GM18505 (cell line): ENCODE measurements at regions not wholly inside any gene's neighbourhood (a gene's known extent, or its start where the extent isn't known, plus 50 kb on each side); places are given as distances from the start of the nearest gene placed in this dataset.

ENCODE experiments used
- ATAC-seq: cut with Tn5 transposase; IDR thresholded peaks from one replicate; pipeline ENCODE4 v1.9.1; 2021; ENCODE audit not compliant: unreplicated experiment
- POLR2A ChIP-seq: IDR thresholded peaks from 4 replicates; pipeline ENCODE4 v1.6.1; 2011; ENCODE audit warnings: borderline replicate concordance; ENCODE audit not compliant: insufficient read depth, insufficient read length; ENCODE audit errors: extremely low read depth

DNA sequence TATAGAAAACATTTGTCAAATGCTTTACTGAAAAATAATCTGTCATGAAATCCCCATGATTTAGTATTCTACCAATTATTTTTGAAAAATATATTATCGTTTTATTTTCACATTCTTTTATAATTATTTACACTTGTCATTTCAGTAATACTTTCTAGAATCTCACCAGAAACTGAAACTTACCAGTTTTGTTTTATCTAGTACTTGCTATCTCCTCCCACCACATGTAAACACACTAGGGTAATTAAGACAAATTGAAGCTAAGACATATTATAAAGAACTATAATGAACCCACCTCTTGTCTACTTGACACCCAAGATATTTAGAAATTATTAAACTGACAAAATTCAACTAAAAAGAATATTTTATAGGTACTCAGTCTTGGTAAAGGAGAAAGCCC is 51.5 kb upstream of the GRM3 start:
- ATAC-seq = no peak
- TF ChIP-seq POLR2A = no peak

DNA sequence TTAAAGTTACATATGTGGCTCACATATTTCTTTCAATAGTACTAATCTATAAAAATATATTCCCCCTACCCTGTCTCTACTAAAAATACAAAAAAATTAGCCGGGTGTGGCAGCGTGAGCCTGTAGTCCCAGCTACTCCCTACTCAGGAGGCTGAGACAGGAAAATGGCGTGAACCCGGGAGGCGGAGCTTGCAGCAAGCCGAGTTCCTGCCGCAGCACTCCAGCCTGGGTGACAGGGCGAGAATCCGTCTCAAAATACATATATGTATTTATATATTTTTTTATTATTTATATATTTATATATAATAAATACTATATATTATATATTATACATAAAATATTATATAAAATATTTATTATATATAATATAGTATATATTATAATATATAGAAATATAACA is 69.7 kb upstream of the GRM3 start:
- ATAC-seq = no peak
- TF ChIP-seq POLR2A = no peak

DNA sequence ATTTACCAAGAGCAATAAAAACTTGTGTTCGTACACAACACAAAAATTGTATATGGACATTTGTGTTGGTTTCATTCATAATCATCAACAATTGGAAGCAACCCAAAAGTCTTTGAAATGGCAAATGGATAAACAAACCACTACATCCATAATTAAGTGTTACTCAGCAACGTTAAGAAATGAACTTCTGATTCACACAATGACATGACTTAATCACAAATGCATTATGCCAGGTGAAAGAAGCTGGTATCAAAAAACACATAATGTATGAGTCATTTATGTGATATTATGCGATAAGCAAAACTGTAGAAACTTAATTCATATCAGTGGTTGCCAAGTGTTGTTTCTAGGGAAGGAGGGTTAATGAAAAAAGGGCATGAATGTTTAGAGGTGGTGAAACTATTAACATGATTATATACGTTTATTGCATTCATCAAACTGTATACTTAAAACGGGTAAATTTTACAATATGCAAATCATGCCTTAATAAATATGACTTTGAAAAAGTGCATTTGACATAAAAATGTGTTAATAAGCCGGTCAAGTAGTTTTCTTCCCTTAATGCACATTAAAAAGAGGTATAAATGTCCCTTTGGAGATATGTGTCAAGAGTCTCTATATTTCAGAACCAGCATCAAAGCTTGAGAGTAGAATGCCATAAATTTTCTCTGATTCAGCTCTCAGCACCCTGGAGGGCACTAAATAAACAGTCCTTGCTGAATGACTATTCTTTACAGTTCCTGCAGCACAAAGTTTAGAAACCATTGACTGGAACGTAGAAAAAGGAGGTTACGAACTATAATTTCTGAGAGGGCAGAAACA is 84.8 kb upstream of the GRM3 start:
- TF ChIP-seq POLR2A = no peak
- ATAC-seq = no peak

- no peak for ATAC-seq
- TF ChIP-seq POLR2A = no peak
These were observed 109.1 kb upstream of the GRM3 start for GRCh38 chr7:86534641-86535040.

DNA sequence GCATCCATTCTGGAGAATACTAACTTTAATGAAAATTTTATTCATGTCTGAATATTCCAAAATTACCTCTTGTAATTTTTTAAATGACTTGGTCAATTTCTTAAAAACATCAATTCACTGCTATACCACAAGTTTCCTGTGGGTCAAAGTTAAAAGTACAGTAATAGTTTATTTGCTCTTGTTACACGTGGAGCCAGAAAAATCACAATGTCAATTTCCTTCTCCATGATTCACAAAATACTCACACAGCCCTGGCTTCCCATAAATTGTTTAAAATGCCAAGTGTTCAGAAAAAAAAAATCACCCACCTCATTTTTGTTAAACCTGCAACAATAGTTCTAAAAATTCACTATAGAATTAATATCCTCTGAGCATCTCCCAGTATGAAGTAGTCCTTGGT is 139.5 kb upstream of the GRM3 start:
- TF ChIP-seq POLR2A = no peak
- no peak for ATAC-seq

DNA sequence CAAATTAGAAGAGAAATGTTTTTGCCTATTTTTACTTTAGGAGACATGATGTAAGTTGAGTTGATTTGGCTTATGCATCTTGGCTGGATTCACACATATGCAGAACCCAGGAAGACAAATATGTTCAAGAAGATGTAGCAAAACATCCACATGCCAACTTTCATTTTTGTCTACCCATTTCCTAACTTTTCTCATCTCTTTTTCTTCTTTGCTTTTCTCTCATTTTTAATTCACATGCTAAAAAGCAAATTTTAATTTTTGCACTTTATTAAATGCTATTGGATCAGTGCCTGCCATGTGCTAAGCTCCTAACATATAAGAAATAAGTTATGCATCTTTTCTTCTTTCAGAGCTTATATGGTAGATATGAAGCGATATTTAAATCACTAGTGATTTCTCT is 143.7 kb upstream of the GRM3 start:
- no peak for TF ChIP-seq POLR2A
- no peak for ATAC-seq

GRCh38 chr7:86485827-86486226 is 157.9 kb upstream of the GRM3 start:
- no peak for ATAC-seq
- TF ChIP-seq POLR2A = no peak

DNA sequence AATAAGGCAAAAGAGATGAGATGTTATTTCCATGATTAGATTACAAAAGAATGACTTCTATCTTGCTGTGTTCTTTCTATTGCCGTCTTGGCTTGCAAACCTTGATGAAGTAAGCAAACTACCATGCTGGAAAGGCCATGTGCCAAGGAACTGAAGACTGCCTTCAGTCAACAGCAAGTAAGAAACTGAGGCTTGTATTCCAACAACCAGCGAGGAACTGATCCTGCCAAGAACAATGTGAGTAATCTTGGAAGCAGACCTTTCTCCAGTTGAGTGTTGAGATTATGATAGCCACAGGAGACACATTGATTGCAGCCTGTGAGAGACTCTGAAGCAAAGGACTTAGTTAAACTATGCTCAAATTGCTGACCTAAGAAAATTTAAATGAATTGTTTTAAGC is 164.6 kb upstream of the GRM3 start:
- TF ChIP-seq POLR2A = no peak
- no peak for ATAC-seq

DNA sequence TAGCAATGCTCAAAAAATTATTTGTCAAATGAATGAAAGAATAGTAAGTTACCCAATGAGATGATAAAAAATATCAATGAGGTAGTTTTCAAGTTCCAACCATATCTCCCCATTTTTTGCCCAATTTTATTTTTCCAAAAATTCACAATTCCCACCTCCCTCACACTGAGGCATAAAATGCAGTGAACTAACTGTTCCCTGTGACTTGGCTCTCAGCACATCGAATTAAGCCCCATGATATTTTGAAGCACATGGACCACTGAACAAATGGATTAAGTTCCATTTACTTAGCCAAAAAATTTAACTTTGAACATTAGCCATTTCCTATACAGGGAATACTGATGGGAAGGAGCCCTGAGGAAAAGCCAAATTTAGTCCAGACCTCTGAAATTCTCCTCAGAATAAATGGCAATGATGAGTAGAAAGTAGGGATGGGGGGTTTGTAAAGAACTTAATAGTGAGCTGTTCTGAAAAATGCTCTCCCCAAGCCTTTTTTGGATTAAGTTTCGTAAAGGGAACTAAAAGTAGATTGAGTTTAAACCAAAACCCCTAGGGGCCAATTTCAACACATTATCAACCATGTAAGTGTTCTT is 166.3 kb upstream of the GRM3 start:
- ATAC-seq = no peak
- TF ChIP-seq POLR2A = no peak

DNA sequence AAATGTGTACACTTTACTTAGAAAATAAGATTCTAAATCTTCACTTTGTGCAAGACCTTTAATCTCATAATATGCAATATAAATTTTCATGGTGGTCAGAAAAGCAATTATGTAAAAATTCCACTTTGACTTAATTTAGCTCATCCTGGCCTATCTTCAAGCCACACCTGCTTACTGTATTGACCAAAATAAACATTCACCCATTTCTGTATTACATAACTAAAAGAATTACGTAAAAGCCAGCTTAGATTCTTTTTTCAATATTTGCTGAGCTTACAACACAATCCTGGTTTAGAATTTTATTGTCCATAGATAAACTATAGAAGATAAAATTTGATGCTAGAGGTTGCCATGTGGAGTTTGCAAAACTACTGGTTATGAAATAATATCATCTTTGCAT is 172.9 kb upstream of the GRM3 start:
- no peak for ATAC-seq
- no peak for TF ChIP-seq POLR2A

- TF ChIP-seq POLR2A = no peak
- ATAC-seq = peak; percentile 98
These were observed 173.9 kb upstream of the GRM3 start for GRCh38 chr7:86469680-86470295.

DNA sequence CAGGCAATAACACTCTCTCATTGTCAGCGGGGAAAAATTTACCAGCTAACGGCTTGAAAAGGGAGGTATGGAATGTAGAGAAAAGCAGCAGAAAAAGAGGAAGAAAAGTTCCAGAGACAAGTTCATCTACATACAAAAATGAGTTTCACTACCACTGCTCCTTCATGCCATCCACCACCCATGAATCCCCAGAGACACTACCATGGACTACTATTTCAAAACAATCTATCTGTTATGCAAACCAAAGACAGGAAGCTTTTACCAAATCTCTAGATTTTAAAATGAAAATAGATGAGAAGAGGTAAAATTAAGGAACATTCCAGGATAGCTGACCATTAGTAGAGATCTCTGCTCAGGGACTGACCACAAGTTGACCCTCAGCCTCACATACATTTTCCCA is 189.0 kb upstream of the GRM3 start:
- no peak for TF ChIP-seq POLR2A
- no peak for ATAC-seq

DNA sequence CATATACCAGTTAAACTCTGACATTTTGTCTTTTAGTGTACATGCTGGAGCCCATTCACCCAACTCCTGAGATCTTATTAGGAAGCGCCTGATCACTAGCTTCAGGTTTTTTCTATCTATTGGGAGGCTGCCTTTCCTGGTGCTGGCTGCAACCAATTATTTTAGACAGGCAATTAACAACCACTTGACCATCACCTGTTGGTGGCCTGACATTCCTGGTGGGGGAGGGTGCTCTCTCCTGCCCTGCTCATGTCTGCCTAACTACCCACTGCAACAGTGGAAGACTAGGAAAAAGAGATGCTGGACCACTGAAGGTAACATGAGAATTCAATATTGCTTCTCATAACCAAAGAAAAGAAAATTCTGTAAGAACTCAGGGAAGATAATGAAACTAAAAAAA is 190.3 kb upstream of the GRM3 start:
- ATAC-seq = no peak
- TF ChIP-seq POLR2A = no peak

- ATAC-seq = no peak
- TF ChIP-seq POLR2A = no peak
These were observed 194.9 kb upstream of the GRM3 start for GRCh38 chr7:86448856-86449255.
